AG08396 (cell line): ENCODE measurements at regions not wholly inside any gene's neighbourhood (a gene's known extent, or its start where the extent isn't known, plus 50 kb on each side); places are given as distances from the start of the nearest gene placed in this dataset.
A peak's percentile ranks its signal among the peaks of the same experiment; 100 is the strongest.

ENCODE experiments used
- DNase-seq: peaks from one replicate; pipeline ENCODE4 v3.0.0; 2012; ENCODE audit warnings: low spot score, mixed read lengths

GRCh38 chr5:40385544-40385943, 294.2 kb upstream of the PTGER4 start:
- peak; percentile 13 for DNase-seq

DNA sequence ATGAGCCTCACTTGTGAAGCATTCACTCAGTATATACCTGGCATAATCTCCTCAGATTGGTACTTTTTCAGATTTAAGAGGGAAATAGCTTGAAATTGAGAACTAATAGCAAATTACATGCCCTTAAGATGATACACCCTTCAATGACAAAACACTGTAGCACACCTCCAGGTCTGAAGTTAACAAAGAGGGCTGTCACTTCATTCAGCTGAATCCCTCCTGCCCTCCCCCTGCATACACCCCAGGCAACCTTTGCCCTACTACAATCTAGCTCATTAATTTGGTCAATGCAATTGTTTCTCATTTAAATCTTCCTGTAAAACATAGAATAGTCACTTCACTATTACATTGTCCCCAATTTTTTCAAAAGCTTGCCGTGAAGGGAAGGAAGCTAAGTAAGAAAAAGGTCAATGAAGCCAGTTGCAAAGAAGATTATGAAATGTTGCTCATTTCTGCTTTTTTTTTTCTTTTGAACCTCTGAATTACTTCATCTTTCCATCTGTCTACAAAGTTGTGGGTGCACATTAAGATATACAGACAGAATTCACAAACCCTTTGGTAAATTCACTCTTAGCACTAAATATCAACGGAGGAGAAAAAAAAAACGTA, 294.8 kb upstream of the PTGER4 start:
- no peak for DNase-seq

- DNase-seq = peak; percentile 27
These were observed 295.7 kb upstream of the PTGER4 start for GRCh38 chr5:40383749-40384651.

DNA sequence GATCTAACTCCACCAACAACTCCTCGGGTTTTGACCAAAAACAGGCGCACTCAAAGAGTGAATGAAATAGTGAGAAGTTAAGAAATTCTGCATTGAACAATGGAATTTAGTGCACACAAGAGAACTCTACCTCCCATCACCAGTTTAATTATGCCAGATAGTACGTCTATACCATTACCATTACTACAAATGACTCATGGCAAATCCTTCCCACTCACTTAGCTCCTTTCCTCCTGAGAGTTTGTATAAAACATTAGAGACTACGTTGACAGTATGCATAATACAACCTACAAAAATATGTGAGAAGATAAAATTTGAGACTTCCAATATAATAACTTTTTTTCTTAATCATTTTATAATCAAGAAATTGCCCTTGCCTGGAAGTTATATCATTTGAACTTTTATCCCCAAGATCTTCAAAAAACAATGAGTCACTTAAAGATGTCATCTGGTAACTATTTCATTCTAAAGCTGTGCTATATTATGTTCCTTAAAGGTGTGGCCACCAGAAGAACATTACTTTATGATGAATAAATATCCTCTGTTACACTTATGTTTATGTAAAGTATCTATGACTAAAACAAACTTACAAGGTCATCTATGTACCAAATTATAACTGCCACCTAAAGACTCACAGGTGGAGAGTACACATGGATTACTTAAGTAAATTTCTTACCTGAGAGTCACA, 297.9 kb upstream of the PTGER4 start:
- DNase-seq = no peak

DNA sequence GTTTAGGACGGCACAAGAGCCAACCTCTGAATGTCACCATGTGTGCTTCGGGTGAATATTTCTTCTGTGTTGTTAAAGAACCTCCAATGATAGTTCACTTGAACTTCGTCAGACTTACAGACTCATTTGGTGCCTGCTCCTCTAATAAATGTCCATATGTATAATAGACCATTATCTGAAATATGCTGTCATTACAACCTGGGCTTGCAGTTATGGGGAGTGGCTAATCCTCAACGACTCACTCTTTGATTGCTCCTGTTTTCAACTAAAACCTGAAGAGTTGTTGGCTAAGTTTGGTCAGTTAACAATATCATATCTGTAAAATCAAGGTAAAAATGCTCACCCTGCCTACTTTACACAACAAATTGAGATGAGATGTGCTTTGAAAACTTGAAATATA, 298.7 kb upstream of the PTGER4 start:
- DNase-seq = no peak

- DNase-seq = no peak
These were observed 301.1 kb upstream of the PTGER4 start for GRCh38 chr5:40378396-40379177.

- no peak for DNase-seq
These were observed 303.1 kb upstream of the PTGER4 start for GRCh38 chr5:40376566-40376965.

DNA sequence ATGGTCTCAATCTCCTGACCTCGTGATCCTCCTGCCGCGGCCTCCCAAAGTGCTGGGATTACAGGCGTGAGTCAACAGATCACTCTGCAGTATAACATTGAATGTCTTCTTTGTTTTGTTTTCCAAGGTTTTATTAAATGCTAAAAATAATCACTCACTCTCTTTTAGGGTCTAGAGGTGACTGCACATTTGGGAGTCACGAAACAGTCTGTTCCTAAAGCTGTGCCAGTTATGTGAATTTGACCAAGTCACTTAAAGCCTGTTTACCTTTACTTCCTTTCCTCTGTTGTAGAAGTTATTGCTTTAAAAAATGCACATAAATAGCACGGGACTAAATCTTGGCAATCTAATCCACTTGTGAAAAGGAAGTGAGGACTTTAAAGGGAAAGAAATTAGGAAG, 304.9 kb upstream of the PTGER4 start:
- DNase-seq = no peak

GRCh38 chr5:40368200-40368599, 311.5 kb upstream of the PTGER4 start:
- DNase-seq = no peak

DNA sequence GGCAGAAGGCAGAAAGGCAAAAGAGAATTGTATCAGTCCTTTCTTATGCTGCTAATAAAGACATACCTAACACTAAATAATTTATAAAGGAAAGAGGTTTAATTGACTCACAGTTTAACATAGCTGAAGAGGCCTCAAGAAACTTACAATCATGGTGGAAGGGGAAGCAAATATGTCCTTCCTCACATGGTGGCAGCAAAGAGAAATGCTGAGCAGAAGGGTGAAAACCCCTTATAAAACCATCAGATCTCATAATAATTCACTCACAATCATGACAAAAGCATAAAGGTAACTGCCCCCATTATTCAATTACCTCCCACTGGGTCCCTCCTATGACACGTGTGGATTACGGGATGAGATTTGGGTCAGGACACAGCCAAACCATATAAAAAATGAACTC, 312.5 kb upstream of the PTGER4 start:
- DNase-seq = no peak

DNA sequence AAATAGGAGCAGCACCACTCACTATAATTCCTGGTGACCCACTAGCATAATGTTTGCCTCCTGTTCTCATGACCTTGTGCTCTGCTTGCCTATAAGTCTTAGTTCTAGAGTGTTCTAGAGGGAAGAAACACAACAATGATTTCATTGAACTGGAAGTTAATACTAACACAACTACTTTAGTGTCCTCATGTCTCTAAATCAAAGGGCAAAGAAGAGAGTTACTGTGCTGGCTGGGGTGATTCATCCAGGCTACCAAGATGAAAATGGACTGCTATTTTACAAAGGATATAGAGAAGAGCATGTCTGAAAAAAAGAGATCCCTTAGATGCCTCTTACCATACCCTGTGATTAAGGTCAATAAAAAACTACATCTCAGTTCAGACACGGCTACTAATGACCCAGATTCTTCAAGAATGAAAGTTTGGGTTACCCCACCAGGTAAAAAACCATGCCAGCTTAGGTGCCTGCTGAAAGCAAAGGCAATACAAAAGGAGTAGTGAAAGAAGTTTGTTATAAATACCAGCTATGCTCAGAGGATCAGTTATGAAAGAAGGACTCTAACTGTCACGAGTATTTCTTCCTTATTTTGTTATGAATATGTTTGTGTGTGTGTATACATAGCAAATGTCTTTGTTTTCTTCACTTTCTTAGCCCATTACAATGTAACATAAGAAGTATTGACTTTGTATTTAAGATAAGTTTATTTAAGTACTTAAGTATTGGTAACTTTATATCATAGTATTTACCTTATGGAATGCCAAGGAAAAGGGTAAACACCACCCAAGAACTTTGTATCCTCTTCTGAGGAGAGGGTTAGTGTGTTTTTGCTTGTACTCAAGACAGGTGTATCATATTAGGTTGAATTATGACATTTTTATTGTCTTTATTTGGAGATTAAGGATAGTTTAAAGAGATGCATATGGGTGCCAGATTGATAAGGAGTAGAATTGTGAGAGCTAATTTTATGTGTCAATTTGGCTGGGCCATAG, 314.1 kb upstream of the PTGER4 start:
- DNase-seq = no peak

DNA sequence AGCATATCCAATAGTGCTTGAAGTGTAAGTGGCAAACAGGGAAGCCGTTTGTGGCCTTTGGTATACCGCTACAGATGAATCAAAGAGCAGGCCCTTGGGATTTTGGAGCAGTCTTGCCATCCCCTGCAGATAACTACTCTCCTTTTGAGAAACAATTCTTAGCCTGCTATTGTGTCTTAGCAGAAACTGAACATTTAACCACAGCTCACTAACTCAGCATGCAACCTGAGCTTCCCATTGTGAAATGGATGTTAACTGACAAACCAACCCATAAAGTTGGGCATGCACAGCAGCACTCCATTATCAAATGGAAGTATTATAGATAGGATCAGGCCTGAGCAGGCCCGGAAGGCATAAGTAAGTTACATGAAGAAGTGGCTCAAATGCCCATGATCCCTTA, 315.3 kb upstream of the PTGER4 start:
- no peak for DNase-seq

GRCh38 chr5:40361378-40361777, 318.3 kb upstream of the PTGER4 start:
- no peak for DNase-seq

DNA sequence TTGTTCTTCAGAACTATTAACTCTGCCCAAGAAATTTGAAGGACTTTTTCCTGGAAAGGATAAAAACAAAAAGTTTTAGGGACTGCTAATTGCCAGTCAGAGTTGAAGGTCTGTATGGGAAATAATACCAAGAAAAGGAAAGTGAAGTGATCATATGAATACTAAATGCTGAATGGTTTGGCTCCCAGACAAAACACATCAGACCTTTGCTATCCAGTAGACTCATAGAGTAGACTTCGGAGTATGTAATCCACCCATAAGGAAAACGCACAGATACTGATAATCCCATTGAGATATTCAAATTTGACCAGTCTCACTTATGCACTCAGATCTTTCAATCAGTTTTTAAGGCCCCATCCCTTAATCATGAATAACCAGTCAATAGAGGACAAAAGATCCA, 319.0 kb upstream of the PTGER4 start:
- DNase-seq = peak; percentile 5

DNA sequence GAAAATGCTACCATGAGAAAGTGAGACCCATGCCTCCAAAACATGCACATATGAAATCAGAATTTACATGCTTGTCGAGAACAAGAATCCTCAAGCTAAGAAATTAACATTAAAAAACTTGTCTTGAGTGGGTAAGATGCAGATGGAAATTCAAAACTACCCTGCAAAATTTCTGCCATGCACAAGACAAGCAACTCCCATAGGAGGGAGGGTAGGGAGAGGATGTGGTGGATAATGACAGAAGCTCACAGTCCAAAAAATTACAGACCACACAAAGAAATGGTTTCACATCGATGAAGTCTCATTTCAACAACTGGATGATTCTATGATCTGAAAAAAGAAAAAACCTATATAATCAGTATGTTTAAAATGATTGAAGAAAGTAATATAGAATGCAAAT, 319.9 kb upstream of the PTGER4 start:
- DNase-seq = no peak

- no peak for DNase-seq
These were observed 320.6 kb upstream of the PTGER4 start for GRCh38 chr5:40359093-40359492.

DNA sequence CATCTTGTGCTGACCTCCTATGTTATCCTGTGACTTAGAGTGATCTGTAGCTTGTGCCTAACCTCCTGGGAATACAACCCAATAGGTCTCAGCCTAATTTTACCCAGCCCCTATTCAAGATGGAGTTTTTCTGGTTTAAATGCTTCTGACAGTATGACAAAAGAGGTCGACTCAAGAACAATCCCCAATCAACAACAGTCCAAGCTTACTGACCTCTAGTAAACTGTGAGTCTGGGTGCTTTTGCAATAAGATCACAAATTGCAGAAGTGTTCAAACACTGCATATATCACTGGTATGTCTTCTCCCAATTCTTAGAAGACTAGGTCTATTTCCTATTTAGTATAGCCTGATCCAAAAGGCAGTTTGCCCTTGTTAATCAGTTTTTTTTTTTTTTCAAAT, 323.5 kb upstream of the PTGER4 start:
- no peak for DNase-seq

- no peak for DNase-seq
These were observed 323.9 kb upstream of the PTGER4 start for GRCh38 chr5:40355846-40356245.

GRCh38 chr5:40355181-40355580, 324.5 kb upstream of the PTGER4 start:
- no peak for DNase-seq

- DNase-seq = no peak
These were observed 325.5 kb upstream of the PTGER4 start for GRCh38 chr5:40354171-40354570.

GRCh38 chr5:40353442-40353841, 326.3 kb upstream of the PTGER4 start:
- no peak for DNase-seq
